OCI-LY7 (cell line): ENCODE measurements at regions not wholly inside any gene's neighbourhood (a gene's known extent, or its start where the extent isn't known, plus 50 kb on each side); places are given as distances from the start of the nearest gene placed in this dataset.

Experiments used
- BruUV-seq: library from RNA; stranded (reverse); fragments of 400-500 nt; replicated peaks from 2 replicates; lab custom pipeline; 2021; lab: Mats Ljungman, UMichigan
- CTCF ChIA-PET: fragments of 300-600 bp; sonication (Branson Sonifier 250); formaldehyde crosslinking; loops from one replicate; lab custom pipeline; 2022; ENCODE audit warnings: antibody characterized with exemption; ENCODE audit not compliant: unreplicated experiment; lab: Charles Lee
- POLR2A ChIA-PET: fragments of 300-600 bp; sonication (Branson Sonifier 250); formaldehyde crosslinking; loops from one replicate; lab custom pipeline; 2022; ENCODE audit warnings: antibody characterized with exemption; lab: Charles Lee
- DNase-seq: peaks from one replicate; pipeline ENCODE4 v3.0.0-alpha.2; 2015; ENCODE audit warnings: low spot score
- H2AFZ ChIP-seq: fragments of 200-600 bp; sonication (generic), shearing (Covaris generic); 2 replicates; pipeline ENCODE4 v1.6.1; 2014; ENCODE audit warnings: mild to moderate bottlenecking, antibody characterized with exemption, low read length, moderate library complexity
- H3K27ac ChIP-seq: fragments of 200-600 bp; sonication (generic); 2 replicates; pipeline ENCODE4 v1.5.1; 2014; ENCODE audit warnings: mixed run types, low read depth, mild to moderate bottlenecking, moderate library complexity, low read length, inconsistent platforms; ENCODE audit not compliant: poor library complexity, severe bottlenecking
- H3K36me3 ChIP-seq: fragments of 200-600 bp; sonication (generic); 2 replicates; pipeline ENCODE4 v1.6.1; 2014; ENCODE audit warnings: mild to moderate bottlenecking, antibody characterized with exemption, low read length, moderate library complexity, mixed read lengths; ENCODE audit not compliant: insufficient read depth
- H3K4me1 ChIP-seq: fragments of 200-600 bp; sonication (generic); 2 replicates; pipeline ENCODE4 v1.5.1; 2014; ENCODE audit warnings: mild to moderate bottlenecking, low read length; ENCODE audit not compliant: insufficient read depth, poor library complexity, severe bottlenecking
- H3K4me2 ChIP-seq: fragments of 200-600 bp; sonication (generic); 2 replicates; pipeline ENCODE4 v1.6.1; 2014; ENCODE audit warnings: mild to moderate bottlenecking, low read length
- H3K4me3 ChIP-seq: fragments of 200-600 bp; sonication (generic); 2 replicates; pipeline ENCODE4 v1.5.1; 2014; ENCODE audit warnings: mild to moderate bottlenecking, low read depth, low read length; ENCODE audit not compliant: poor library complexity, severe bottlenecking
- H3K79me2 ChIP-seq: fragments of 200-600 bp; sonication (generic); 2 replicates; pipeline ENCODE4 v1.6.1; 2016; ENCODE audit warnings: low read depth, mild to moderate bottlenecking, low read length, moderate library complexity, mixed read lengths; ENCODE audit not compliant: insufficient read depth
- H3K9me2 ChIP-seq: fragments of 200-600 bp; sonication (generic); 2 replicates; pipeline ENCODE4 v1.6.1; 2016; ENCODE audit warnings: mild to moderate bottlenecking, low read length, mixed read lengths; ENCODE audit not compliant: insufficient read depth
- H3K9me3 ChIP-seq: fragments of 200-600 bp; sonication (generic); 2 replicates; pipeline ENCODE4 v1.6.1; 2014; ENCODE audit warnings: mild to moderate bottlenecking, mixed run types, low read length, mixed read lengths
- H4K20me1 ChIP-seq: fragments of 200-600 bp; sonication (generic); 2 replicates; pipeline ENCODE4 v1.6.1; 2014; ENCODE audit warnings: mild to moderate bottlenecking, antibody characterized with exemption, low read length, moderate library complexity, mixed read lengths; ENCODE audit not compliant: insufficient read depth
- CTCF ChIP-seq: fragments of 200-600 bp; sonication (generic); conservative IDR thresholded peaks from 2 replicates; pipeline ENCODE4 v1.5.1; 2014; ENCODE audit warnings: mild to moderate bottlenecking, antibody characterized with exemption, low read length, moderate library complexity, mixed read lengths
- EZH2phosphoT487 ChIP-seq: fragments of 200-600 bp; sonication (generic); IDR thresholded peaks from 2 replicates; pipeline ENCODE4 v1.6.1; 2018; ENCODE audit warnings: low read depth, borderline replicate concordance, mild to moderate bottlenecking, mixed run types, antibody characterized with exemption, low read length, moderate library complexity, mixed read lengths
- intact Hi-C: fragments of 100-400 bp; cut with micrococcal nuclease; formaldehyde crosslinking; loops from one replicate; pipeline ENCODE4 v1.10.0; 2022; ENCODE audit not compliant: unreplicated experiment

- Histone ChIP-seq H3K79me2 (no peaks in the 10 kb centered on the region), H3K9me2 (no peaks in the 10 kb centered on the region), H3K9me3 (no peaks in the 10 kb centered on the region), H3K36me3 (no peaks in the 10 kb centered on the region), H3K4me3 (no peak overlapping the region), H3K27ac (no peak overlapping the region), H3K4me2 (no peak overlapping the region), H3K4me1 (no peaks in the 10 kb centered on the region), H4K20me1 (no peaks in the 10 kb centered on the region), H2AFZ (no peak overlapping the region)
- BruUV-seq = no TSS peak
- CTCF ChIA-PET = no interaction called here
- intact Hi-C loops = no loop called here
- DNase-seq = no peak
- POLR2A ChIA-PET = interaction anchor here (0.6 to 1.6 kb wide), 2 partner anchors 10 to 374 kb away, joined by 5 to 7 read pairs; no protein-coding TSS in a partner anchor
- TF ChIP-seq CTCF (no peak), EZH2phosphoT487 (no peak)
These were observed 83.1 kb upstream of the TRPC6 start for GRCh38 chr11:101666916-101667315.

GRCh38 chr11:101661559-101661958 is 77.8 kb upstream of the TRPC6 start:
- H3K4me2 ChIP-seq = no peak overlapping the region
- CTCF ChIA-PET = interaction anchor here (0.6 kb wide), 1 partner anchor 207 kb away, joined by 3 read pairs; no protein-coding TSS in a partner anchor
- H2AFZ ChIP-seq = no peak overlapping the region
- no peaks in the 10 kb centered on the region for H3K9me3 ChIP-seq
- no TSS peak for BruUV-seq
- no peak overlapping the region for H3K4me3 ChIP-seq
- POLR2A ChIA-PET = interaction anchor here (1.0 kb wide), 1 partner anchor 10 kb away, joined by 3 read pairs; no protein-coding TSS in a partner anchor
- H4K20me1 ChIP-seq = no peaks in the 10 kb centered on the region
- no peak for DNase-seq
- no peaks in the 10 kb centered on the region for H3K9me2 ChIP-seq
- no peak for TF ChIP-seq CTCF
- no peaks in the 10 kb centered on the region for H3K36me3 ChIP-seq
- intact Hi-C loops = no loop called here
- H3K27ac ChIP-seq = no peak overlapping the region
- no peaks in the 10 kb centered on the region for H3K79me2 ChIP-seq
- no peaks in the 10 kb centered on the region for H3K4me1 ChIP-seq
